22Rv1 (cell line): ENCODE measurements at regions not wholly inside any gene's neighbourhood (a gene's known extent, or its start where the extent isn't known, plus 50 kb on each side); places are given as distances from the start of the nearest gene placed in this dataset.

ENCODE experiments used
- CTCF ChIP-seq: fragments of 450-650 bp; IDR thresholded peaks from 2 replicates; pipeline ENCODE4 v1.5.1; 2017; ENCODE audit warnings: mild to moderate bottlenecking
- ZFX ChIP-seq: fragments of 450-650 bp; IDR thresholded peaks from 2 replicates; pipeline ENCODE4 v1.6.1; 2017; ENCODE audit warnings: antibody characterized with exemption, borderline replicate concordance

GRCh38 chrX:141969706-141970105 is 66.0 kb downstream of the MAGEC1 start:
- no peak for TF ChIP-seq CTCF
- no peak for TF ChIP-seq ZFX
